Superior temporal gyrus (tissue), 1 donor: ENCODE measurements at regions not wholly inside any gene's neighbourhood (a gene's known extent, or its start where the extent isn't known, plus 50 kb on each side); places are given as distances from the start of the nearest gene placed in this dataset.
"Not testable (repeated sequence)": the region's sequence is repeated elsewhere in the genome, so short reads cannot be mapped to it uniquely, and the experiment has no call there.

Experiments used
- DNase-seq: peaks from one replicate; pipeline ENCODE4 v3.0.0-alpha.2; 2016; ENCODE audit errors: extremely low spot score

DNA sequence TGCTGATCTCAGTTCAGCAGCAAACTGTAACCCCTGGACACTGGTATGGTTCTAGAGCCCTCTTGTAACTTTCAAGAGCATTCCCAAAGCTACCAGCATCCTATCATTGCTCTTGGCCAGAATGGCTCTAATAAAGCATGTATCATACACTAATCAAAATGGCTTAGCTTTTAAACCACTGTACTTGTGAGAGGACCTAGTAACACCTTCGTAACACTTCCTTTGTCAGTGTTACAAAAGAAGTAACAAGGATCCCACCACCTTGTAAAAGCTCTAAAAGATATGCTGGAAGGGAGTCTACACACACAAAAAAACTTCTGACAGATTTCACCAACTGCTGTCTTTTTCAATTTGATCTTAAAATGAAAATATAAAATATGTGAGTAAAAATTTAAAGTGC is 144.7 kb downstream of the ALOX5 start:
- no peak for DNase-seq

DNA sequence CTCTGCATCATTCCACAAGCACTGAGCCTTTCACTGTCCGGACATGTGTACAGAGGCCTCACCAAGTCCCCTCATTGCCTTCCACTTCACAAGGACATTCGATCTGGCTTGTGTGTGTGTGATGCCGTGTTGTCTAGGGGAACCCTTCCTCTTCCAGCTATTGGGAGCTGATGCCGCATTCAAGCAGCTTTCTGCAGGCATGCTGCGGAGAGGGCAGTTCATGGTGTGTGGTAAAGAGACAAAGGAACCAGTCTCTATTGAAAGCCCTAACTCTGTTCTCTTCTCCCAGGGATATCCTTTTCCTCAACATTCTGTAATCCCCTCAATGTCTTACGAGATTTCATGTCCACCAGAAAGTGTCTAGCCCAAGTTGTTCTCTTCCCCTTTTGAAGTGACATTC is 141.6 kb downstream of the ALOX5 start:
- no peak for DNase-seq

DNA sequence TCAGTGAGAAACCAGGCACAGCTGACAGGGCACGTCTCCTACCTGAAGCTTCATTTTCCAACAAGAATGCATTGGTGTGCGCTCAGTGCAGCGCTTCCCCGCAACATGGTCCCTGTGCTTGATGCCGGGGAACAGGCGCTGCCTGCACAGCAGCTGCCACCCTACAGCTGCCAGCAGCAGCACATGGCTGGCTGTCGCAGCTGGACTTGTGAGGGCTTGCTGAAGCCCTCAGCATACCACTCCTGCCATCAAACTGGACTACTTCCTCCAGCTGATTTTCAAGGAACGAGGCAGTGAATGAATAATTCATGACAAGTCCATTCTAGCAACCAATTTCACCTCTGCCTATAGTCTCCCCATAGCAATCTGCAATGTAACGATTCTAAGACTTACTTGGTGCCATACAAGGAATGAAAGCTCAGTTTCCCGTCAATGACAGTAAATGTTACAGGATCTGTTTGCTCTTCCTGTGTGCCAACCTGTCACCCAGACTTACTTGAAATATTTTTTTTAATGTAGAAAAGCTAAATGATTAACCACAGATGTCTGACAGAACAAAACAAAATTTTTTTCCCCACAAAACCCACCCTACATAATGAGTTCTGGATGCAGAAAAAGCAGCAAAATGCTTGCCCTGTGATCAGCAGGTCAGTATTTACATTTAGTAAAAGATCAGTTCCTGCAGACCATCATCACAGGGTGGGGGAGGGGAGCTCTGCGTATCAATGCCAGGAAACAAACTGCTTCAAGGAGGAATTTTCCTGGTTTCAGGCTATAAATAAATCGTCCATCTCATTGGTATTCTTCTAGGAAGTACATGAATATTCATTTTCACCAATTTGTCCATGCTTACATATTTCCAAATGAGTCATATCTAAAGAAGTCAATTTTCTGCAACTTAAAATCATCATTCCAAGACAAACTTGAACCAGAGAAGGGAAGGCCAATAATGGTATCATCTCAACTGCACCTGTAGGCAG is 140.6 kb downstream of the ALOX5 start:
- DNase-seq: peak; percentile 79

DNA sequence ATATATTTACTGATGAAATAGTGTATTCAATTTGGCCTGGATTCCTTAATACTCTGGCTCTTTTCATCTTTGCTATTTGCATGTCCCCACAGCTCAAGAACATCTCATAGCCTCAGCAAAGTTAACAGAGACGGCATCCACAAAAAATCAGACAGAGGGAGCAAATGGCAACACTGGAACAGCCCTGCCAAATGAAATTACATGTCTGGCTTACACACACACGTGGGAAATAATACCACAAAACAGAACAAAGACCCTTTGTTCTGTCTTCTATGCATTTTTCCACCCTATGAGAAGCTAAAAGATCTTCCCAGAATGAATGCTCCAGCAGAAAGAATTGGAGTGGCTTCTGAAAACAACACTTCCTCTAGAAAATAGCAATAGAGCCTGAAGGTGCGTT is 139.5 kb downstream of the ALOX5 start:
- peak; percentile 46 for DNase-seq

DNA sequence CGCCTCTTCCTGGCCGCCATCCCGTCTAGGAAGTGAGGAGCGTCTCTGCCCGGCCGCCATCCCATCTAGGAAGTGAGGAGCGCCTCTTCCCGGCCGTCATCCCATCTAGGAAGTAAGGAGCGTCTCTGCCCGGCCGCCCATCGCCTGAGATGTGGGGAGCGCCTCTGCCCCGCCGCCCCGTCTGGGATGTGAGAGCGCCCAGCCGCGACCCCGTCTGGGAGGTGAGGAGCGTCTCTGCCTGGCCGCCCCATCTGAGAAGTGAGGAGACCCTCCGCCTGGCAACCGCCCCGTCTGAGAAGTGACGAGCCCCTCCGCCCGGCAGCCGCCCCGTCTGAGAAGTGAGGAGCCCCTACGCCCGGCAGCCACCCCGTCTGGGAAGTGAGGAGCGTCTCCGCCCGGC is 137.9 kb downstream of the ALOX5 start:
- not testable (repeated sequence) for DNase-seq

DNA sequence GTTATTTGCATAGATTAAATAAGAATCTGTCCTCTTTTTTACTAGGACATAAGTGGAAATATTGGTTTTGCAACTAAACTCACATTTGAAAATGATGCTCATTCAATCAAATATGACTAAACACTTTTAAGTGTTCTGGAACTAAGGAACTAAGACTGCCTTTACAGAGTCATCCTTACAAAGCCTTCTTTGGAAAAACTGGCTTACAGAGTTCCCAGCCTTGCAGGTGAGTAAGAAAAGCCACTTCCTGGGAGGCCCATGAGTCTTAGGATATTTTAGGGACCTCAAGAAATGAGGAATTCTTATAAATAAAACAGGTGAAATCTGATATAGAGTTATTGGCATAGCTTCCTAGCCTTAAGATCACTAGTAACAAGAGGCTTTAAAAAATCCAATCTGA is 135.5 kb downstream of the ALOX5 start:
- no peak for DNase-seq

DNA sequence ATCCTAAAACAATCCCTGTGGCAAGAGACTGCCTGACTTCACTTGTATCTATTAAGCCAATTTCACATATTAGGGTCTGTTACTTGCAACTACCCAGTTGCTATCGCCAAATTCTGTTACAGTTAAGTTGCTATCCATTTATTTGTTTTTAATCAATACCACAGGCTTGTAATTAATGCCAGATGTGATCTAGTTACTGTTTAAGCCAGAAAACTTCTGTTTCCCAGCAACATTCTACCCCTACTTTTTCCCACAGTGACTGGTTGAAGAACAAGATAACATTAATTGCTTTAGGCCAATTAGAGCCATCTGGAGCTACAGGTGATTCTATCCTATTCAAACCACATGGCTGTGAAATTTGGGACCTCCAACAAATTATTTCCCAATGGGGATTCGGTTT is 131.3 kb downstream of the ALOX5 start:
- no peak for DNase-seq

DNA sequence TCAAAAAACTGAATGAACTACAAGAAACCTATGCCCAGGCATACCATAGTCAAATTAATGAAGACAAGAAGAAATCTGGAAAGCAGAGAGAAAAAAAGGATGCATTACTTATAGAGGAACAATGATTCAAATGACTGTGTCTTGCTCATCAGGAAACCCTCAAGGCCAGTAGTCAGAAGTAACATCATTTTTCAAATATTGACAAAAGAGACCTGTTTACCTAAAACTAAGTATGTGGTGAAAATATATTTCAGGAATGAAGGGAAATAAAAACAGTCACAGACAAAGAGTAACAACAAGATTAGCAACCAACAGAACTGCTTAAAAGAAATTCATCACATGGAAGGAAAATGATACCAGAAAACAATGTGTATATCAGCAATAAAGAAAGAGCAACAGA is 128.4 kb downstream of the ALOX5 start:
- DNase-seq: no peak

DNA sequence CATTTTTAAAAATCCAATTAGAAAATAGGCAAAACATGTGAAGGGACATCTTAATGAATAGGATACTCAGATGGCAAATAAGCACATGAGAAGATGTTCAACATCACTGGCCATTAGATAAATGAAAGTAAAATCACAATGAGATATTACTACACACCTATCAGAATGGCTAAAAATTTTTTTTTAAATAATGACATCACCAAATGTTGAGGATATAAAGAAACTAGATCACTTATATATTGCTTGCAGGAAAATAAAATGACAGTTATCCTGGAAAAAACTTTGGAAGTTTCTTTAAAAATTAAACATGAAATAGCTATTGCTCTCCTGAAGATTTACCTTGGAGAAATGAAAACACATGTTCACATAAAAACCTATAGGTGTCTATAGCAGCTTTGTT is 127.8 kb downstream of the ALOX5 start:
- no peak for DNase-seq

DNA sequence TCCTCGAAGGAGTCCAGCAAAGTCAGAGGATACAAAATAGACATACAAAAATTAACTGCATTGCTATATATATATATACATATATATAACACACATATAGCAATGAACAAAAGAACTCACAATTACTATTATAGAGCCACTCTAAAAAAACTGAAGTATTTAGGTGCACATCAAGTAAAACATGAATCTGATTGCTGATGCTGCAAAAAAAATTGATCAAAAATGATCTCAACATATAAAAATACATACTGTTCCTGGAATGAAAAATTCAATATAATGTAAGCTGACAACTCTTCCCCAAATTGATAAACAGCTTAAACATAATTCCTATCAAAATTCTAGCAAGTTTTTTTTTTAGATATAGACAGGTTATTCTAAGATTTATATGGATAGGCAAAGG is 126.8 kb downstream of the ALOX5 start:
- DNase-seq: no peak

DNA sequence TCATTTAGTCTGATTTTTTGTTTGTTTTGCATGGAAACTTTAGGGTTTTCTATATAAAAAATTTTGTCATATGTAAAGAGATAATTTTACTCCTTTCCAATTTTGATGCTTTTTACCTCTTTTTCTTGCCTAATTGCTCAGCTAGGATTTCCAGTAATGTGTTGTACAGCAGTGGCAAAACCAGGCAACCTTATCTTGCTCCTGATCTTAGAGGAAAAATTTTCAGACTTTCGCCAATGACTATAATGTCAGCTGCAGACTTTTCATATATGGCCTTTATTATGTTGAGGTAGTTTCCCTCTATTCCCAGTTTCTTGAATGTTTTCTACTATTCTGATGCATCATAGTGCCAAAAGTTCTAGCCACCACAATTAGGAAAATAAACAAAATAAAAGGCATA is 126.3 kb downstream of the ALOX5 start:
- DNase-seq: no peak

DNA sequence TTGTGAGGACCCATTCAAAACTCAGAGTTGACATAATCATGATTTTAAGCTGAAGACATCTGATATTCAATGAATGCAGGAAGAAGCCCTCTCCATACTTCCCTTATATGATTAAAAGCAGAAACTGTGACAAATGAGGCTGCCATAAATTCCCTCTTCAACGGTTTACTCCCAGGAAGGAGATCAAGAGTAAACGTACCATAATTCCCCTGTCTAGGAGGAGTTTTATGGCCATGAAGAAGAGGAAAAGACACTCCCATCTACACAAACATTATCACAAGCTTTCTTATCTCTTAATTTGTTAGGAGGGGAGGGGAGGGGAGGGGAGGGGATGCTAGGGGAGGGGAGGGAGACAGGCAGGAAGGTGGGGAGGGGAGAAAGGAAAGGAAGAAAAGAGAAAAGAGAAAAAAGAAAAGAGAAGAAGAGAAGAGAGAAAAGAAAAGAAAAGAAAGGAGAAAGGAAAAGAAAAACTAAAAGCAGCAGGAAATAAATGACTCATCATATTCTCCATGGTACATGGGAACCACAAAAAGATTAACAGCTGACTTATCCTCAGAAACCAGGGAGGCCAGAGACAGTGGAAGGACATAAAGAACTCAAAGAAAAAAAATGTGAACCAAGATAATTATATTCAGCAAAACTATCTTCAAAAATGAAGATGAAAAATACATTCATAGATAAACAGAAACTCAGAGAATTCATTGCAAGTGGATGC is 121.6 kb downstream of the ALOX5 start:
- DNase-seq: no peak
